Endothelial cell of hepatic sinusoid (primary cell): ENCODE measurements at regions not wholly inside any gene's neighbourhood (a gene's known extent, or its start where the extent isn't known, plus 50 kb on each side); places are given as distances from the start of the nearest gene placed in this dataset.

Experiments used
- in situ Hi-C: cut with HindIII; loops from 2 replicates; pipeline ENCODE4 v1.10.0; 2017; ENCODE audit warnings: low sequenced_read_pairs

- in situ Hi-C loops = no loop called here
These were observed 83.1 kb upstream of the USP47 start for GRCh38 chr11:11758603-11759196.

GRCh38 chr11:11757909-11758308, 83.9 kb upstream of the USP47 start:
- in situ Hi-C loops = no loop called here

- in situ Hi-C loops = no loop called here
These were observed 85.1 kb upstream of the USP47 start for GRCh38 chr11:11756718-11757117.

- in situ Hi-C loops = no loop called here
These were observed 85.9 kb upstream of the USP47 start for GRCh38 chr11:11755871-11756270.

- in situ Hi-C loops = no loop called here
These were observed 89.1 kb upstream of the USP47 start for GRCh38 chr11:11752679-11753078.

- in situ Hi-C loops = no loop called here
These were observed 91.5 kb upstream of the USP47 start for GRCh38 chr11:11750017-11750878.

- in situ Hi-C loops = no loop called here
These were observed 92.9 kb upstream of the USP47 start for GRCh38 chr11:11748706-11749365.

GRCh38 chr11:11747570-11747969, 94.2 kb upstream of the USP47 start:
- in situ Hi-C loops = no loop called here

- in situ Hi-C loops = no loop called here
These were observed 95.3 kb upstream of the USP47 start for GRCh38 chr11:11746449-11746848.

- in situ Hi-C loops = no loop called here
These were observed 98.6 kb upstream of the USP47 start for GRCh38 chr11:11743216-11743615.

GRCh38 chr11:11742486-11742885, 99.3 kb upstream of the USP47 start:
- in situ Hi-C loops = no loop called here

GRCh38 chr11:11740836-11741235, 100.9 kb upstream of the USP47 start:
- in situ Hi-C loops = no loop called here

- in situ Hi-C loops = no loop called here
These were observed 101.6 kb upstream of the USP47 start for GRCh38 chr11:11740073-11740702.

GRCh38 chr11:11738370-11738769, 103.4 kb upstream of the USP47 start:
- in situ Hi-C loops = no loop called here

- in situ Hi-C loops = no loop called here
These were observed 106.2 kb upstream of the USP47 start for GRCh38 chr11:11735586-11735985.

GRCh38 chr11:11733246-11733747, 108.5 kb upstream of the USP47 start:
- in situ Hi-C loops = no loop called here

GRCh38 chr11:11732116-11732515, 109.7 kb upstream of the USP47 start:
- in situ Hi-C loops = no loop called here

GRCh38 chr11:11731311-11732083, 109.7 kb upstream of the GALNT18 start:
- in situ Hi-C loops = no loop called here

- in situ Hi-C loops = no loop called here
These were observed 106.6 kb upstream of the GALNT18 start for GRCh38 chr11:11728386-11728785.

- in situ Hi-C loops = no loop called here
These were observed 103.6 kb upstream of the GALNT18 start for GRCh38 chr11:11725438-11725837.

- in situ Hi-C loops = no loop called here
These were observed 103.2 kb upstream of the GALNT18 start for GRCh38 chr11:11724994-11725393.
